OCI-LY7 (cell line): ENCODE measurements at regions not wholly inside any gene's neighbourhood (a gene's known extent, or its start where the extent isn't known, plus 50 kb on each side); places are given as distances from the start of the nearest gene placed in this dataset.

Experiments used
- BruUV-seq: library from RNA; stranded (reverse); fragments of 400-500 nt; replicated peaks from 2 replicates; lab custom pipeline; 2021; lab: Mats Ljungman, UMichigan
- CTCF ChIA-PET: fragments of 300-600 bp; sonication (Branson Sonifier 250); formaldehyde crosslinking; loops from one replicate; lab custom pipeline; 2022; ENCODE audit warnings: antibody characterized with exemption; ENCODE audit not compliant: unreplicated experiment; lab: Charles Lee
- POLR2A ChIA-PET: fragments of 300-600 bp; sonication (Branson Sonifier 250); formaldehyde crosslinking; loops from one replicate; lab custom pipeline; 2022; ENCODE audit warnings: antibody characterized with exemption; lab: Charles Lee
- DNase-seq: peaks from one replicate; pipeline ENCODE4 v3.0.0-alpha.2; 2015; ENCODE audit warnings: low spot score
- H2AFZ ChIP-seq: fragments of 200-600 bp; sonication (generic), shearing (Covaris generic); 2 replicates; pipeline ENCODE4 v1.6.1; 2014; ENCODE audit warnings: mild to moderate bottlenecking, antibody characterized with exemption, low read length, moderate library complexity
- H3K27ac ChIP-seq: fragments of 200-600 bp; sonication (generic); 2 replicates; pipeline ENCODE4 v1.5.1; 2014; ENCODE audit warnings: mixed run types, low read depth, mild to moderate bottlenecking, moderate library complexity, low read length, inconsistent platforms; ENCODE audit not compliant: poor library complexity, severe bottlenecking
- H3K36me3 ChIP-seq: fragments of 200-600 bp; sonication (generic); 2 replicates; pipeline ENCODE4 v1.6.1; 2014; ENCODE audit warnings: mild to moderate bottlenecking, antibody characterized with exemption, low read length, moderate library complexity, mixed read lengths; ENCODE audit not compliant: insufficient read depth
- H3K4me1 ChIP-seq: fragments of 200-600 bp; sonication (generic); 2 replicates; pipeline ENCODE4 v1.5.1; 2014; ENCODE audit warnings: mild to moderate bottlenecking, low read length; ENCODE audit not compliant: insufficient read depth, poor library complexity, severe bottlenecking
- H3K4me2 ChIP-seq: fragments of 200-600 bp; sonication (generic); 2 replicates; pipeline ENCODE4 v1.6.1; 2014; ENCODE audit warnings: mild to moderate bottlenecking, low read length
- H3K4me3 ChIP-seq: fragments of 200-600 bp; sonication (generic); 2 replicates; pipeline ENCODE4 v1.5.1; 2014; ENCODE audit warnings: mild to moderate bottlenecking, low read depth, low read length; ENCODE audit not compliant: poor library complexity, severe bottlenecking
- H3K79me2 ChIP-seq: fragments of 200-600 bp; sonication (generic); 2 replicates; pipeline ENCODE4 v1.6.1; 2016; ENCODE audit warnings: low read depth, mild to moderate bottlenecking, low read length, moderate library complexity, mixed read lengths; ENCODE audit not compliant: insufficient read depth
- H3K9me2 ChIP-seq: fragments of 200-600 bp; sonication (generic); 2 replicates; pipeline ENCODE4 v1.6.1; 2016; ENCODE audit warnings: mild to moderate bottlenecking, low read length, mixed read lengths; ENCODE audit not compliant: insufficient read depth
- H3K9me3 ChIP-seq: fragments of 200-600 bp; sonication (generic); 2 replicates; pipeline ENCODE4 v1.6.1; 2014; ENCODE audit warnings: mild to moderate bottlenecking, mixed run types, low read length, mixed read lengths
- H4K20me1 ChIP-seq: fragments of 200-600 bp; sonication (generic); 2 replicates; pipeline ENCODE4 v1.6.1; 2014; ENCODE audit warnings: mild to moderate bottlenecking, antibody characterized with exemption, low read length, moderate library complexity, mixed read lengths; ENCODE audit not compliant: insufficient read depth
- EZH2phosphoT487 ChIP-seq: fragments of 200-600 bp; sonication (generic); IDR thresholded peaks from 2 replicates; pipeline ENCODE4 v1.6.1; 2018; ENCODE audit warnings: low read depth, borderline replicate concordance, mild to moderate bottlenecking, mixed run types, antibody characterized with exemption, low read length, moderate library complexity, mixed read lengths
- intact Hi-C: fragments of 100-400 bp; cut with micrococcal nuclease; formaldehyde crosslinking; loops from one replicate; pipeline ENCODE4 v1.10.0; 2022; ENCODE audit not compliant: unreplicated experiment
- TF ChIP-seq, protein P1 (sequence below): fragments of 200-600 bp; sonication (generic); conservative IDR thresholded peaks from 2 replicates; pipeline ENCODE4 v1.5.1; 2014; ENCODE audit warnings: mild to moderate bottlenecking, antibody characterized with exemption, low read length, moderate library complexity, mixed read lengths

GRCh38 chr3:88318067-88318466 lies 168.3 kb downstream of the C3orf38 start:
- Histone ChIP-seq H3K4me3 (no peak overlapping the region), H3K9me3 (no peaks in the 10 kb centered on the region), H3K79me2 (no peaks in the 10 kb centered on the region), H2AFZ (no peak overlapping the region), H3K36me3 (no peaks in the 10 kb centered on the region), H3K9me2 (no peaks in the 10 kb centered on the region), H4K20me1 (no peaks in the 10 kb centered on the region), H3K27ac (no peak overlapping the region), H3K4me1 (no peaks in the 10 kb centered on the region), H3K4me2 (no peak overlapping the region)
- POLR2A ChIA-PET: interaction anchor here (1.2 kb wide), 1 partner anchor 10 kb away, joined by 4 read pairs; no protein-coding TSS in a partner anchor
- no TSS peak for BruUV-seq
- CTCF ChIA-PET: no interaction called here
- no peak for DNase-seq
- intact Hi-C loops: no loop called here
- TF ChIP-seq EZH2phosphoT487: no peak
- TF ChIP-seq, protein P1, sequence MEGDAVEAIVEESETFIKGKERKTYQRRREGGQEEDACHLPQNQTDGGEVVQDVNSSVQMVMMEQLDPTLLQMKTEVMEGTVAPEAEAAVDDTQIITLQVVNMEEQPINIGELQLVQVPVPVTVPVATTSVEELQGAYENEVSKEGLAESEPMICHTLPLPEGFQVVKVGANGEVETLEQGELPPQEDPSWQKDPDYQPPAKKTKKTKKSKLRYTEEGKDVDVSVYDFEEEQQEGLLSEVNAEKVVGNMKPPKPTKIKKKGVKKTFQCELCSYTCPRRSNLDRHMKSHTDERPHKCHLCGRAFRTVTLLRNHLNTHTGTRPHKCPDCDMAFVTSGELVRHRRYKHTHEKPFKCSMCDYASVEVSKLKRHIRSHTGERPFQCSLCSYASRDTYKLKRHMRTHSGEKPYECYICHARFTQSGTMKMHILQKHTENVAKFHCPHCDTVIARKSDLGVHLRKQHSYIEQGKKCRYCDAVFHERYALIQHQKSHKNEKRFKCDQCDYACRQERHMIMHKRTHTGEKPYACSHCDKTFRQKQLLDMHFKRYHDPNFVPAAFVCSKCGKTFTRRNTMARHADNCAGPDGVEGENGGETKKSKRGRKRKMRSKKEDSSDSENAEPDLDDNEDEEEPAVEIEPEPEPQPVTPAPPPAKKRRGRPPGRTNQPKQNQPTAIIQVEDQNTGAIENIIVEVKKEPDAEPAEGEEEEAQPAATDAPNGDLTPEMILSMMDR: no peak

DNA sequence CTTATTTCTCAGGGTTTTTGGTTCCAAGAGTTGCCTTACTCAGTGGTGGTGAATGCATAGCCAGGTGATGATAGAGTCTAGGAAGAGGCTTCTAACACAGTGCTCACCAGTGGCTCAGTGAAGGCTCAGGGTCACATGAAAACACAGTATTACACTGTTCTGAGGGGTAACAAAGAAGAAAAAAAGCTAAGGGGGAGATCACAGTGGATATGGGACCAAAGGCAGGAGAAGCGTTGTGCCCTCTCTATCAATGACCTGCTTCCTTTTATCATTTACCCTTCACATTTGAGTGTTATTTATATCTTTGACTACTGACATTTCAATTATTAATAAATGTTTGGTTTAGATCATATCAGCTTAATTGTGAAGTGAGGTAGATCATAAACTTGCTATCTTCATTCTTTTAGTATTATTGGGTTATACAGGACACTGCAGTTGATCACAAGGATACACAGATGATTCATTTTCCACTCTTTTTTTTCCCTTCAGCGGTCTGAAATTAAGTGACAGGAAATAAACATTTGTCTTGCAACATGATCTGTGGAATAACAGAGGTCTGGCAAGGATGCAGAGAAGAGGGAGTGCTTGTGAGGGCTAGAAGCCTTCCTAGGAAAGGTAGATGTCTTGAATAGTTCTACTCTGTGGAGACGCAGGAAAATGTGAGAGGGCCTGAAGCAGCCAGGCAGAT lies 171.7 kb downstream of the C3orf38 start:
- TF ChIP-seq EZH2phosphoT487: no peak
- TF ChIP-seq, protein P1: no peak
- Histone ChIP-seq H3K9me2 (no peaks in the 10 kb centered on the region), H4K20me1 (no peaks in the 10 kb centered on the region), H2AFZ (no peak overlapping the region), H3K79me2 (no peaks in the 10 kb centered on the region), H3K4me1 (no peaks in the 10 kb centered on the region), H3K36me3 (no peaks in the 10 kb centered on the region), H3K9me3 (no peaks in the 10 kb centered on the region), H3K27ac (no peak overlapping the region), H3K4me3 (no peak overlapping the region), H3K4me2 (no peak overlapping the region)
- POLR2A ChIA-PET: no interaction called here
- no TSS peak for BruUV-seq
- no peak for DNase-seq
- intact Hi-C loops: no loop called here
- CTCF ChIA-PET: no interaction called here

DNA sequence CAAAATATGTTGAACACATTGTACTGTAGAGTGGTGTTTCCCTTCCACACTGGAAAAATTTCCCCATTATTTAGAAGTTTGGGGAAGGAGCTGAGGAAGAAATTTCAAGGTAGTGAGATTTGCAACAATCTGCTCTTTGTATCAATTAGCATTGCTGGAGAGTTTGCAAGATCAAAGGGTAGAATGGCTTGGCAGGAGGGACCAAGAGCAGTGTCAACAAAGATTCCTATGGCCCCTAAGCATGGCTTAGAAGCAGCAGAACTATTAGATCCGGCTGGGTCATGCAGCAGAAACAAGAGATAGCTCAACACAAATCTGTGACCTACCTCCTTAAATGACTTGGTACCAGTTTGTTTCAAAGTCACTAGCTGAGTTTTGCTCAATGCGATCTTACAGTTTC lies 175.0 kb downstream of the C3orf38 start:
- CTCF ChIA-PET: no interaction called here

More for the DNA sequence above, 175.0 kb downstream of the C3orf38 start:
- no peaks in the 10 kb centered on the region for H3K36me3 ChIP-seq
- no peak for TF ChIP-seq EZH2phosphoT487
- TF ChIP-seq, protein P1: no peak
- H2AFZ ChIP-seq: no peak overlapping the region
- 0 out of 2 replicates have a peak, but pooled peaks cover 3% of the 10 kb centered on the region for H3K9me2 ChIP-seq
- H3K27ac ChIP-seq: no peak overlapping the region
- POLR2A ChIA-PET: interaction anchor here (0.6 kb wide), 3 partner anchors 21 to 492 kb away, joined by 3 read pairs; no protein-coding TSS in a partner anchor
- H3K9me3 ChIP-seq: no peaks in the 10 kb centered on the region
- no peaks in the 10 kb centered on the region for H4K20me1 ChIP-seq
- no peaks in the 10 kb centered on the region for H3K79me2 ChIP-seq
- no peak for DNase-seq
- H3K4me3 ChIP-seq: no peak overlapping the region
- intact Hi-C loops: no loop called here
- H3K4me1 ChIP-seq: no peaks in the 10 kb centered on the region
- no peak overlapping the region for H3K4me2 ChIP-seq
- BruUV-seq: no TSS peak
